HG02610 (cell line): ENCODE measurements at regions not wholly inside any gene's neighbourhood (a gene's known extent, or its start where the extent isn't known, plus 50 kb on each side); places are given as distances from the start of the nearest gene placed in this dataset.

ENCODE experiments used
- ATAC-seq: cut with Tn5 transposase; IDR thresholded peaks from one replicate; pipeline ENCODE4 v1.9.1; 2021; ENCODE audit warnings: mild to moderate bottlenecking, moderate library complexity; ENCODE audit not compliant: unreplicated experiment

GRCh38 chr3:187924651-187925050 is 179.4 kb upstream of the BCL6 start:
- no peak for ATAC-seq

GRCh38 chr3:187925326-187925725 is 180.1 kb upstream of the BCL6 start:
- no peak for ATAC-seq

- ATAC-seq: no peak
Measured at GRCh38 chr3:187926620-187927019, 181.4 kb upstream of the BCL6 start.

- ATAC-seq: no peak
Measured at GRCh38 chr3:187927565-187927964, 182.3 kb upstream of the BCL6 start.

GRCh38 chr3:187929112-187929816 is 184.0 kb upstream of the BCL6 start:
- no peak for ATAC-seq

GRCh38 chr3:187930021-187930420 is 184.8 kb upstream of the BCL6 start:
- ATAC-seq: no peak

GRCh38 chr3:187931101-187931500 is 185.8 kb upstream of the BCL6 start:
- ATAC-seq: no peak

- ATAC-seq: no peak
Measured at GRCh38 chr3:187931770-187932278, 186.6 kb upstream of the BCL6 start.

- no peak for ATAC-seq
Measured at GRCh38 chr3:187932530-187932929, 187.3 kb upstream of the BCL6 start.

GRCh38 chr3:187935623-187936156 is 190.4 kb upstream of the BCL6 start:
- peak; percentile 97 for ATAC-seq

- ATAC-seq: no peak
Measured at GRCh38 chr3:187936676-187937075, 191.4 kb upstream of the BCL6 start.

GRCh38 chr3:187939891-187940290 is 194.6 kb upstream of the BCL6 start:
- ATAC-seq: no peak

GRCh38 chr3:187941135-187941847 is 196.0 kb upstream of the BCL6 start:
- ATAC-seq: no peak

GRCh38 chr3:187941848-187942194 is 196.6 kb upstream of the BCL6 start:
- ATAC-seq: no peak

- peak; percentile 58 for ATAC-seq
Measured at GRCh38 chr3:187942658-187943241, 197.5 kb upstream of the BCL6 start.

- ATAC-seq: no peak
Measured at GRCh38 chr3:187943677-187944389, 198.6 kb upstream of the BCL6 start.

GRCh38 chr3:187944390-187945179 is 199.3 kb upstream of the BCL6 start:
- ATAC-seq: no peak

GRCh38 chr3:187945374-187945773 is 200.1 kb upstream of the BCL6 start:
- no peak for ATAC-seq

GRCh38 chr3:187946163-187946691 is 201.0 kb upstream of the BCL6 start:
- no peak for ATAC-seq

GRCh38 chr3:187946981-187947380 is 201.7 kb upstream of the BCL6 start:
- ATAC-seq: no peak
